Ishikawa (cell line): ENCODE measurements at regions not wholly inside any gene's neighbourhood (a gene's known extent, or its start where the extent isn't known, plus 50 kb on each side); places are given as distances from the start of the nearest gene placed in this dataset.

ENCODE experiments used
- CEBPB ChIP-seq: IDR thresholded peaks from 2 replicates; pipeline ENCODE4 v1.6.1; 2012
- CREB1 ChIP-seq: IDR thresholded peaks from 2 replicates; pipeline ENCODE4 v1.6.1; 2012; ENCODE audit warnings: low read depth
- EGR1 ChIP-seq: IDR thresholded peaks from 2 replicates; pipeline ENCODE4 v1.6.1; 2012
- EP300 ChIP-seq: IDR thresholded peaks from 2 replicates; pipeline ENCODE4 v1.6.1; 2012; ENCODE audit warnings: borderline replicate concordance
- FOXM1 ChIP-seq: IDR thresholded peaks from 2 replicates; pipeline ENCODE4 v1.6.1; 2012; ENCODE audit warnings: low read depth, borderline replicate concordance
- MAX ChIP-seq: IDR thresholded peaks from 2 replicates; pipeline ENCODE4 v1.6.1; 2012
- NFIC ChIP-seq: IDR thresholded peaks from 2 replicates; pipeline ENCODE4 v1.6.1; 2012
- RAD21 ChIP-seq: IDR thresholded peaks from 2 replicates; pipeline ENCODE4 v1.6.1; 2012; ENCODE audit warnings: low read depth
- TAF1 ChIP-seq: IDR thresholded peaks from 2 replicates; pipeline ENCODE4 v1.6.1; 2012; ENCODE audit warnings: low read depth, mild to moderate bottlenecking
- TCF12 ChIP-seq: IDR thresholded peaks from 2 replicates; pipeline ENCODE4 v1.6.1; 2012; ENCODE audit warnings: low read depth
- TEAD4 ChIP-seq: IDR thresholded peaks from 2 replicates; pipeline ENCODE4 v1.6.1; 2012
- YY1 ChIP-seq: IDR thresholded peaks from 2 replicates; pipeline ENCODE4 v1.6.1; 2012; ENCODE audit warnings: low read depth
- ZBTB7A ChIP-seq: IDR thresholded peaks from 2 replicates; pipeline ENCODE4 v1.6.1; 2012; ENCODE audit warnings: low read depth
- TF ChIP-seq, protein P1 (sequence below): IDR thresholded peaks from 2 replicates; pipeline ENCODE4 v1.6.1; 2012
- TF ChIP-seq, protein P2 (sequence below): IDR thresholded peaks from 2 replicates; pipeline ENCODE4 v1.6.1; 2012; ENCODE audit warnings: low read depth, mild to moderate bottlenecking

GRCh38 chr10:128811511-128811910 lies 655.5 kb upstream of the MGMT start:
- TF ChIP-seq ZBTB7A (no peak), FOXM1 (no peak), MAX (no peak), TEAD4 (no peak), EP300 (no peak), YY1 (no peak), TAF1 (no peak)
- TF ChIP-seq, protein P1, sequence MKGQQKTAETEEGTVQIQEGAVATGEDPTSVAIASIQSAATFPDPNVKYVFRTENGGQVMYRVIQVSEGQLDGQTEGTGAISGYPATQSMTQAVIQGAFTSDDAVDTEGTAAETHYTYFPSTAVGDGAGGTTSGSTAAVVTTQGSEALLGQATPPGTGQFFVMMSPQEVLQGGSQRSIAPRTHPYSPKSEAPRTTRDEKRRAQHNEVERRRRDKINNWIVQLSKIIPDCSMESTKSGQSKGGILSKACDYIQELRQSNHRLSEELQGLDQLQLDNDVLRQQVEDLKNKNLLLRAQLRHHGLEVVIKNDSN, result no peak

DNA sequence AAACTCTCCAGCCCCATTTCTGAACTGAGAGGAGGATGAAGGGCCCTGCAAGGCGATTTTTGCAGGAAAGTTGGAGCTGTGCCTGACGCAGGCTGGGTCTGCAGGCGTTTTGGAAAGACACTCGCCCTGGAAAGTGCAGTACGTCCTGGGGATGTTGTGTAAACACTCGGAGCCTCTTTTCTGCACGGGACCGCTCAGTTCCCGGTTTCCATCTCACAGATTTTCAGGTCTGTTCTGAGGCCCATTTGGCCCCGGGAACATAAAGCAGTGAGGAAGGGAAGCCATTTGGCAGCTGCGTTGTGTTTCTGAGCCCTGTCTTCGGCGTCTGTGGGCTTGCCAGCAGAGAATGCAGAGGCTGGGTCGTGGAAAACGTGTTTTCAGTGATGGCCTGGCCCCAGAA lies 655.0 kb upstream of the MGMT start:
- TF ChIP-seq MAX (no peak), NFIC (no peak), FOXM1 (no peak), YY1 (no peak), CEBPB (no peak), EGR1 (no peak), TEAD4 (no peak), TCF12 (no peak), TAF1 (no peak), RAD21 (no peak), CREB1 (no peak), EP300 (no peak), ZBTB7A (no peak)
- TF ChIP-seq, protein P2, sequence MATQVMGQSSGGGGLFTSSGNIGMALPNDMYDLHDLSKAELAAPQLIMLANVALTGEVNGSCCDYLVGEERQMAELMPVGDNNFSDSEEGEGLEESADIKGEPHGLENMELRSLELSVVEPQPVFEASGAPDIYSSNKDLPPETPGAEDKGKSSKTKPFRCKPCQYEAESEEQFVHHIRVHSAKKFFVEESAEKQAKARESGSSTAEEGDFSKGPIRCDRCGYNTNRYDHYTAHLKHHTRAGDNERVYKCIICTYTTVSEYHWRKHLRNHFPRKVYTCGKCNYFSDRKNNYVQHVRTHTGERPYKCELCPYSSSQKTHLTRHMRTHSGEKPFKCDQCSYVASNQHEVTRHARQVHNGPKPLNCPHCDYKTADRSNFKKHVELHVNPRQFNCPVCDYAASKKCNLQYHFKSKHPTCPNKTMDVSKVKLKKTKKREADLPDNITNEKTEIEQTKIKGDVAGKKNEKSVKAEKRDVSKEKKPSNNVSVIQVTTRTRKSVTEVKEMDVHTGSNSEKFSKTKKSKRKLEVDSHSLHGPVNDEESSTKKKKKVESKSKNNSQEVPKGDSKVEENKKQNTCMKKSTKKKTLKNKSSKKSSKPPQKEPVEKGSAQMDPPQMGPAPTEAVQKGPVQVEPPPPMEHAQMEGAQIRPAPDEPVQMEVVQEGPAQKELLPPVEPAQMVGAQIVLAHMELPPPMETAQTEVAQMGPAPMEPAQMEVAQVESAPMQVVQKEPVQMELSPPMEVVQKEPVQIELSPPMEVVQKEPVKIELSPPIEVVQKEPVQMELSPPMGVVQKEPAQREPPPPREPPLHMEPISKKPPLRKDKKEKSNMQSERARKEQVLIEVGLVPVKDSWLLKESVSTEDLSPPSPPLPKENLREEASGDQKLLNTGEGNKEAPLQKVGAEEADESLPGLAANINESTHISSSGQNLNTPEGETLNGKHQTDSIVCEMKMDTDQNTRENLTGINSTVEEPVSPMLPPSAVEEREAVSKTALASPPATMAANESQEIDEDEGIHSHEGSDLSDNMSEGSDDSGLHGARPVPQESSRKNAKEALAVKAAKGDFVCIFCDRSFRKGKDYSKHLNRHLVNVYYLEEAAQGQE, result no peak
- TF ChIP-seq, protein P1, result no peak

GRCh38 chr10:128813574-128813973 lies 653.5 kb upstream of the MGMT start:
- TF ChIP-seq FOXM1, result no peak
- no peak for TF ChIP-seq TCF12
- no peak for TF ChIP-seq TAF1
- TF ChIP-seq, protein P2, result no peak
- no peak for TF ChIP-seq CEBPB
- TF ChIP-seq MAX, result no peak
- no peak for TF ChIP-seq TEAD4
- no peak for TF ChIP-seq YY1
- no peak for TF ChIP-seq CREB1
- no peak for TF ChIP-seq RAD21
- no peak for TF ChIP-seq EGR1
- TF ChIP-seq ZBTB7A, result no peak
- no peak for TF ChIP-seq EP300
- TF ChIP-seq, protein P1, result no peak
- TF ChIP-seq NFIC, result no peak

- no peak for TF ChIP-seq MAX
Measured at GRCh38 chr10:128814024-128814423, 653.0 kb upstream of the MGMT start.

- no peak for TF ChIP-seq YY1
- no peak for TF ChIP-seq EGR1
- TF ChIP-seq MAX, result no peak
- TF ChIP-seq FOXM1, result no peak
- TF ChIP-seq TEAD4, result no peak
- no peak for TF ChIP-seq CREB1
- TF ChIP-seq RAD21, result no peak
- no peak for TF ChIP-seq EP300
- TF ChIP-seq CEBPB, result no peak
- no peak for TF ChIP-seq TCF12
- TF ChIP-seq, protein P2, result no peak
Measured at GRCh38 chr10:128814782-128815181, 652.3 kb upstream of the MGMT start.
